A549 (cell line): ENCODE measurements at regions not wholly inside any gene's neighbourhood (a gene's known extent, or its start where the extent isn't known, plus 50 kb on each side); places are given as distances from the start of the nearest gene placed in this dataset.

Experiments used
- ATAC-seq, 2 experiments: fragments of 200-7000 bp in 1 of 2; fragments of >200 bp in 1 of 2; cut with Nextera tagmentation in 1 of 2; cut with Tn5 transposase in 1 of 2; 3 replicates each; pipeline versions ENCODE4 v1.8.0 to v1.9.1; 2018 to 2020; ENCODE audit warnings: mild to moderate bottlenecking in 1 of 2, moderate library complexity in 1 of 2
- CTCF ChIA-PET: fragments of 300-600 bp; sonication (Branson Sonifier 250); formaldehyde crosslinking; extraction: SDS; loops from one replicate; lab custom pipeline; 2021; ENCODE audit warnings: antibody characterized with exemption, inconsistent platforms; lab: Yijun Ruan, JAX
- POLR2A ChIA-PET: fragments of 350-600 bp; formaldehyde crosslinking; extraction: SDS; loops from one replicate; lab custom pipeline; 2021; ENCODE audit warnings: antibody characterized with exemption, inconsistent platforms; lab: Yijun Ruan, JAX
- DNase-seq, 2 experiments: peaks; one replicate each; pipeline versions ENCODE4 v3.0.0 to v3.0.0-alpha.2; 2011 to 2016; ENCODE audit warnings: low read depth in 1 of 2, low spot score in 1 of 2
- FAIRE-seq: peaks from 2 replicates; lab custom pipeline; 2011; peaks lifted over from hg19 to GRCh38; lab: Jason Lieb, UNC
- H3K27ac ChIP-seq, 2 experiments: fragments of >200 bp; sonication (Bioruptor Twin); formaldehyde crosslinking; 3 replicates each; pipeline ENCODE4 v1.5.1; 2016 to 2017
- H3K4me1 ChIP-seq: fragments of >200 bp; sonication (Bioruptor Twin); formaldehyde crosslinking; 3 replicates; pipeline ENCODE4 v1.6.1; 2016
- H3K4me2 ChIP-seq: fragments of >200 bp; sonication (Bioruptor Twin); formaldehyde crosslinking; 3 replicates; pipeline ENCODE4 v1.6.1; 2016
- H3K4me3 ChIP-seq: fragments of >200 bp; sonication (Bioruptor Twin); formaldehyde crosslinking; 3 replicates; pipeline ENCODE4 v1.5.1; 2016
- H3K9me3 ChIP-seq: fragments of >200 bp; sonication (Bioruptor Twin); formaldehyde crosslinking; 3 replicates; pipeline ENCODE4 v1.6.1; 2016
- ATOH8 ChIP-seq: fragments of 250-450 bp; sonication (Bioruptor Pico); IDR thresholded peaks from 2 replicates; pipeline ENCODE4 v1.5.0; 2020; ENCODE audit warnings: low read depth, mild to moderate bottlenecking, moderate library complexity
- CBX2 ChIP-seq: fragments of 200-600 bp; sonication (generic); IDR thresholded peaks from 2 replicates; pipeline ENCODE4 v1.6.1; 2016; ENCODE audit warnings: low read depth, mild to moderate bottlenecking, borderline replicate concordance
- CEBPB ChIP-seq, 2 experiments: fragments of >200 bp in 1 of 2; sonication (Bioruptor Twin) in 1 of 2; formaldehyde crosslinking in 1 of 2; IDR thresholded peaks; 2 replicates each; pipeline ENCODE4 v1.6.1; 2012 to 2016
- CTCF ChIP-seq: fragments of >200 bp; sonication (Bioruptor Twin); formaldehyde crosslinking; IDR thresholded peaks from 3 replicates; pipeline ENCODE4 v1.5.1; 2016
- E2F6 ChIP-seq: IDR thresholded peaks from 2 replicates; pipeline ENCODE4 v1.6.1; 2012; ENCODE audit warnings: low read depth, borderline replicate concordance
- EHF ChIP-seq: fragments of 250-450 bp; sonication (Bioruptor Pico); IDR thresholded peaks from 2 replicates; pipeline ENCODE4 v1.5.0; 2020; ENCODE audit warnings: mild to moderate bottlenecking
- ELK1 ChIP-seq: fragments of 150-350 bp; IDR thresholded peaks from 2 replicates; pipeline ENCODE4 v1.6.1; 2014; ENCODE audit warnings: low read depth, mild to moderate bottlenecking, low read length
- ESRRA ChIP-seq: fragments of 150-350 bp; IDR thresholded peaks from 2 replicates; pipeline ENCODE4 v1.6.1; 2014; ENCODE audit warnings: mild to moderate bottlenecking, low read length, borderline replicate concordance
- FOXS1 ChIP-seq: fragments of 250-450 bp; sonication (Bioruptor Pico); IDR thresholded peaks from 2 replicates; pipeline ENCODE4 v1.5.0; 2020; ENCODE audit warnings: mild to moderate bottlenecking, moderate library complexity
- GATA3 ChIP-seq: IDR thresholded peaks from 2 replicates; pipeline ENCODE4 v1.6.1; 2012; ENCODE audit warnings: borderline replicate concordance
- HDAC2 ChIP-seq: fragments of 200-600 bp; sonication (generic); IDR thresholded peaks from 2 replicates; pipeline ENCODE4 v1.6.1; 2016
- HOXA7 ChIP-seq: fragments of 250-450 bp; sonication (Bioruptor Pico); IDR thresholded peaks from 2 replicates; pipeline ENCODE4 v1.5.0; 2020; ENCODE audit warnings: mild to moderate bottlenecking, moderate library complexity
- HOXB5 ChIP-seq: fragments of 250-450 bp; sonication (Bioruptor Pico); IDR thresholded peaks from 2 replicates; pipeline ENCODE4 v1.5.0; 2020; ENCODE audit warnings: mild to moderate bottlenecking, moderate library complexity
- KDM1A ChIP-seq: fragments of 200-600 bp; sonication (generic); IDR thresholded peaks from 2 replicates; pipeline ENCODE4 v1.6.1; 2016; ENCODE audit warnings: low read depth, mild to moderate bottlenecking
- KDM5A ChIP-seq: fragments of 200-600 bp; sonication (generic); IDR thresholded peaks from 2 replicates; pipeline ENCODE4 v1.6.1; 2016; ENCODE audit warnings: antibody characterized with exemption, mild to moderate bottlenecking
- MAX ChIP-seq: IDR thresholded peaks from 2 replicates; pipeline ENCODE4 v1.6.1; 2012
- MAZ ChIP-seq: fragments of 150-350 bp; IDR thresholded peaks from 2 replicates; pipeline ENCODE4 v1.6.1; 2014; ENCODE audit warnings: antibody characterized with exemption, low read depth, low read length, borderline replicate concordance
- MYC ChIP-seq: IDR thresholded peaks from 2 replicates; pipeline ENCODE4 v1.6.1; 2012; ENCODE audit warnings: mild to moderate bottlenecking, inconsistent platforms, low read length, improper control_type of control experiment, borderline replicate concordance
- NFE2L2 ChIP-seq: fragments of 150-350 bp; conservative IDR thresholded peaks from 2 replicates; pipeline ENCODE4 v1.6.1; 2014; ENCODE audit warnings: low read length
- NR3C1 ChIP-seq: fragments of >200 bp; sonication (Bioruptor Twin); formaldehyde crosslinking; IDR thresholded peaks from 3 replicates; pipeline ENCODE4 v1.6.1; 2017
- PBX3 ChIP-seq: IDR thresholded peaks from 2 replicates; pipeline ENCODE4 v1.6.1; 2012
- RAD21 ChIP-seq, 2 experiments: fragments of >200 bp in 1 of 2; sonication (Bioruptor Twin) in 1 of 2; formaldehyde crosslinking in 1 of 2; IDR thresholded peaks in 1 of 2; conservative IDR thresholded peaks in 1 of 2; 2 replicates in 1 of 2; 3 replicates in 1 of 2; pipeline ENCODE4 v1.6.1; 2012 to 2018; ENCODE audit warnings: inconsistent platforms in 1 of 2
- RARB ChIP-seq: fragments of 250-450 bp; sonication (Bioruptor Pico); IDR thresholded peaks from 2 replicates; pipeline ENCODE4 v1.8.0; 2021; ENCODE audit warnings: mild to moderate bottlenecking, moderate library complexity
- RCOR1 ChIP-seq: fragments of 150-350 bp; IDR thresholded peaks from 2 replicates; pipeline ENCODE4 v1.6.1; 2014; ENCODE audit warnings: antibody characterized with exemption, low read length, low read depth
- REST ChIP-seq: fragments of 200-600 bp; sonication (generic); IDR thresholded peaks from 2 replicates; pipeline ENCODE4 v1.6.1; 2016; ENCODE audit warnings: antibody characterized with exemption, mild to moderate bottlenecking, moderate library complexity
- RFX5 ChIP-seq: fragments of 450-650 bp; IDR thresholded peaks from 2 replicates; pipeline ENCODE4 v1.7.1; 2014; ENCODE audit warnings: antibody characterized with exemption, mild to moderate bottlenecking, moderate library complexity
- TFCP2L1 ChIP-seq: fragments of 250-450 bp; sonication (Bioruptor Pico); IDR thresholded peaks from 2 replicates; pipeline ENCODE4 v1.5.0; 2021; ENCODE audit warnings: mild to moderate bottlenecking
- USF2 ChIP-seq: fragments of 450-650 bp; IDR thresholded peaks from 2 replicates; pipeline ENCODE4 v1.6.1; 2014; ENCODE audit warnings: antibody characterized with exemption
- ZC3H11A ChIP-seq: fragments of 450-650 bp; IDR thresholded peaks from 2 replicates; pipeline ENCODE4 v1.6.1; 2014; ENCODE audit warnings: antibody characterized with exemption, mild to moderate bottlenecking
- ZFP36 ChIP-seq: fragments of 450-650 bp; IDR thresholded peaks from 2 replicates; pipeline ENCODE4 v1.6.1; 2014; ENCODE audit warnings: borderline replicate concordance; ENCODE audit not compliant: partially characterized antibody
- WGBS: methylation state at CpG from one replicate; pipeline ENCODE4 v1.1.6; 2017; ENCODE audit errors: missing lambda C conversion rate; 5-methylcytosine and 5-hydroxymethylcytosine counted together

GRCh38 chr2:133817680-133818566 lies 249.7 kb upstream of the NCKAP5 start:
- peak; percentile 94 to 95 for ATAC-seq
- no peak for TF ChIP-seq E2F6
- TF ChIP-seq MAX, result peak; percentile 72
- TF ChIP-seq RCOR1, result no peak
- TF ChIP-seq USF2, result no peak
- peak; percentile 98 for TF ChIP-seq GATA3
- no peak for TF ChIP-seq RARB
- TF ChIP-seq RAD21 (conservative IDR thresholded peaks at IDR 0.05 in 1 of 2, IDR thresholded peaks at IDR 0.05 in 1 of 2), result peak; percentile 1 to 38; a peak in 2 of 5 replicates
- no peak for TF ChIP-seq ZFP36
- no peak for TF ChIP-seq RFX5
- TF ChIP-seq NR3C1, result no peak
- no peak for TF ChIP-seq KDM5A
- TF ChIP-seq MAZ, result no peak
- TF ChIP-seq PBX3, result 0 out of 2 replicates have a peak, but pooled peaks have one; percentile 15
- TF ChIP-seq KDM1A, result no peak
- TF ChIP-seq EHF, result no peak
- TF ChIP-seq TFCP2L1 (CRISPR knock-in tag), result no peak
- peak; percentile 88 for TF ChIP-seq HOXB5
- TF ChIP-seq REST, result no peak
- no peak for TF ChIP-seq ATOH8 (CRISPR knock-in tag)
- TF ChIP-seq HDAC2, result no peak; the same call in 1 of the 2 replicates
- no peak for TF ChIP-seq MYC
- TF ChIP-seq ESRRA, result 0 out of 2 replicates have a peak, but pooled peaks have one; percentile 30
- no peak for TF ChIP-seq ELK1
- TF ChIP-seq HOXA7, result no peak
- TF ChIP-seq NFE2L2, result no peak
- no peak for TF ChIP-seq CTCF
- TF ChIP-seq ZC3H11A, result no peak
- TF ChIP-seq CBX2, result no peak
- peak; percentile 87 to 95 for TF ChIP-seq CEBPB (IDR thresholded peaks at IDR 0.05)
- no peak for TF ChIP-seq FOXS1

More at GRCh38 chr2:133817680-133818566, 249.7 kb upstream of the NCKAP5 start:
- 4% methylated on average over 9 of the region's 9 CpGs for WGBS
- H3K4me2 ChIP-seq, result peak overlapping the region; percentile 54
- no peak for FAIRE-seq
- H3K9me3 ChIP-seq, result no peaks in the 10 kb centered on the region
- ChIA-PET CTCF (no interaction called here), POLR2A (no interaction called here)
- peak overlapping the region; percentile 82 to 91 for H3K27ac ChIP-seq
- peak; percentile 37 to 88 for DNase-seq
- no peak overlapping the region for H3K4me3 ChIP-seq
- H3K4me1 ChIP-seq, result peaks cover 37% of the 10 kb centered on the region
